Coronary artery (tissue), 2 donors: ENCODE measurements at regions not wholly inside any gene's neighbourhood (a gene's known extent, or its start where the extent isn't known, plus 50 kb on each side); places are given as distances from the start of the nearest gene placed in this dataset.

Source experiments
- DNase-seq: peaks from one replicate; pipeline ENCODE4 v3.0.0-alpha.2; 2017; ENCODE audit warnings: low spot score
- H3K27ac ChIP-seq, 2 donors: fragments of 200-600 bp; sonication (generic); one replicate each; pipeline ENCODE4 v1.5.1; 2016 to 2019
- H3K4me3 ChIP-seq: fragments of 200-600 bp; sonication (generic); 2 replicates; pipeline ENCODE4 v1.5.1; 2016; ENCODE audit warnings: mild to moderate bottlenecking, moderate library complexity
- TF ChIP-seq, protein P1 (sequence below): fragments of 200-600 bp; sonication (generic); IDR thresholded peaks from one replicate; pipeline ENCODE4 v1.5.1; 2019; ENCODE audit warnings: antibody characterized with exemption

DNA sequence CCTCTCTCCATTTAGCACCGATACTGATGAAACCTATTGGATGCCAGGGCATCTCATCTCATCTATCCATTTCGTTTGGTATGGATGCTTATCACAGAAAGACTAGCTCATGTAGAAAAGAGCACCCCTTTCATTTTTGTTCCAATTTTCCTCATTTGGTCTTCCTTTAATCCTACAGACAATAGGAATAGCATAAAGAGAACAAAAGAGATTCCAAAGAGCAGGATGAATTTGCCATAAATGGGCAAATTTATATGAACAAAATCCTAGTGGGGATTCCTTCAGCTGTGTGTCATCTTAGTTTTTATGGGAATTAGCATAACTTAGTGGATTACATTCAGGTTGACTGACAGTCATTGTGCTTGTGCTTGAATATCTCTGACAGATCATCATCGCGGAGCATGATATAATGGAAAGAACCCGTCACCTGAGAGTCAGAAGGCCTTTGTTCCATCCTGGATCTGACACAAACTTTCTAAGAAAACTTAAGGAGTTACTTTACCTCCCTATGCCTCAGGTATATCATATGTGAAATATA is 777.5 kb upstream of the ADGRL2 start:
- TF ChIP-seq, protein P1, sequence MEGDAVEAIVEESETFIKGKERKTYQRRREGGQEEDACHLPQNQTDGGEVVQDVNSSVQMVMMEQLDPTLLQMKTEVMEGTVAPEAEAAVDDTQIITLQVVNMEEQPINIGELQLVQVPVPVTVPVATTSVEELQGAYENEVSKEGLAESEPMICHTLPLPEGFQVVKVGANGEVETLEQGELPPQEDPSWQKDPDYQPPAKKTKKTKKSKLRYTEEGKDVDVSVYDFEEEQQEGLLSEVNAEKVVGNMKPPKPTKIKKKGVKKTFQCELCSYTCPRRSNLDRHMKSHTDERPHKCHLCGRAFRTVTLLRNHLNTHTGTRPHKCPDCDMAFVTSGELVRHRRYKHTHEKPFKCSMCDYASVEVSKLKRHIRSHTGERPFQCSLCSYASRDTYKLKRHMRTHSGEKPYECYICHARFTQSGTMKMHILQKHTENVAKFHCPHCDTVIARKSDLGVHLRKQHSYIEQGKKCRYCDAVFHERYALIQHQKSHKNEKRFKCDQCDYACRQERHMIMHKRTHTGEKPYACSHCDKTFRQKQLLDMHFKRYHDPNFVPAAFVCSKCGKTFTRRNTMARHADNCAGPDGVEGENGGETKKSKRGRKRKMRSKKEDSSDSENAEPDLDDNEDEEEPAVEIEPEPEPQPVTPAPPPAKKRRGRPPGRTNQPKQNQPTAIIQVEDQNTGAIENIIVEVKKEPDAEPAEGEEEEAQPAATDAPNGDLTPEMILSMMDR = no peak
- DNase-seq = no peak
- Histone ChIP-seq H3K4me3 (no peak overlapping the region), H3K27ac (no peak overlapping the region)

DNA sequence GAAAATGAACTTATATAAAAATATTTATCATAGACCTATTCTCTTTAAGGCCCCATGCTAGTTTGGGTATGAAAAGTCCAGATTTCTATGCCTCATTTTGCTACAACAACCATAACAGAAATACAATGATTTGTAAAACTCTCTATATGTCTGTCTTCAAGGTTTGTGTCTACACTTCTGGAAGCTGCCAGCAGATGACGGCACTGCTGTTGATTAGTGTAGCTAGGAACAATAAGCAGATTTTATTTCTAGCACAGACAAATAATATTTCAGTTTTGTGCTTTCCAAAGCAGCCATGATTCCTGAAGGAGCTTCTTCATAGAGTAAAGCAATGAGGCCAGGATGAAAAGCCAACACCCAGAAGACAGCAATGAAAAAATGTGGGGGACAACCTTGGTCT is 779.6 kb upstream of the ADGRL2 start:
- DNase-seq = no peak
- TF ChIP-seq, protein P1 = no peak
- Histone ChIP-seq H3K27ac (no peak overlapping the region), H3K4me3 (no peak overlapping the region)

DNA sequence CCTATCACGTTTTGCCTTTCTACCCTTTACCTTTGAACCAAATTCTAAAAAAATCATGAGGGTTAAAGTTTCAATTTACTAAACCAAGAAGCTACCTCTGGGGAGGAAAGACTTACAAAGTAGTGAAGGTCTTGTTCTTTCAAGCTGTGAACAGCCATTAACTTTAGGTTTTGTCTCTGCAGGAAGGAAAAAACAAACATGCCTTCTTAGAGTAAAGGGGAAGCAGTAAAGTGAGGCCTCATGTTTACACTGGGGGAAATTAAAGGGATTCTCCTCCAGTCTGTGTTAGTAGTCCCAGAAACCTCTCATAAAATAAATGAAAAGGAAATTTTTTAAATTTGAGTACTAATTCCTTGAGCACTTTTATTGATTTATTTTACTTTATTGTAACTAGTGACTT is 780.2 kb upstream of the ADGRL2 start:
- Histone ChIP-seq H3K4me3 (no peak overlapping the region), H3K27ac (no peak overlapping the region)
- TF ChIP-seq, protein P1 = no peak
- no peak for DNase-seq

DNA sequence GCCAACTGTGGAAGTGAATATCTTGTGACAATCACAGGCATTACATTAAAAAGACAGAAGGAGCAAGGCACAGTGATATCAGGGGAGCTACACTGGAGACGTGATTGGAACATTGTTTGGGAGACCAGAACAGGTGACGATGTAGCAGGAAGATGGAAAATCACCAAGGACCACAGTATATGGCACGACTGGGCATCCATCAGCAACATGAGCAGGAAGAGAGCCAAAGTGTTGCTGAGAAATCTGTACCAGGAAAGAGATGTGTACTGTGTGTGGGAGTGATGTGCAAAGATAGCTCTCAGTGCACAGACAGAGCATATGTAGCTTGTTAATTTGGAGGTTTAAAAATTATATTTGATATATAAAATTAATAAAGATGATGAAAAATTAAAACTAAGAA is 790.6 kb upstream of the ADGRL2 start:
- TF ChIP-seq, protein P1 = no peak

DNA sequence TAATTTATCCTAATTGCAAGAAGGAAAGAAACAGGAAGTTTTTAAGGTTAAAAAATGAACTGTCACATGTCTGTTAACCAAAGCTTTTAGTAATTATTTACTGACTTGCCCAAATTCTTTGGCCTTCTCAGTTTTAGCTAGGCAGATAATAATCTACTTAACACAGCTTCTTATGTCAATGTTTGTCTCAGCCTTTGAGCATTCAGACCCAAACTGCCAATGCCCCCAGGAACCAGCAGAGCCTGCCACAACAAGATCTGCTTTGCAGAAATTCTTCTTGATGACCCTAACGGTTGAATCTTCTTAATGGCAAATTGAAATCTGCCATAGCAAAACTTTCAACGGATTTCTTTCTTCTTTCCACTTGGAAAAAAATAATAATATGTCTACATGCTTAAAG is 792.4 kb upstream of the ADGRL2 start:
- TF ChIP-seq, protein P1 = no peak

More for the DNA sequence above, 790.6 kb upstream of the ADGRL2 start:
- no peak overlapping the region for H3K4me3 ChIP-seq
- no peak overlapping the region for H3K27ac ChIP-seq
- DNase-seq = no peak

DNA sequence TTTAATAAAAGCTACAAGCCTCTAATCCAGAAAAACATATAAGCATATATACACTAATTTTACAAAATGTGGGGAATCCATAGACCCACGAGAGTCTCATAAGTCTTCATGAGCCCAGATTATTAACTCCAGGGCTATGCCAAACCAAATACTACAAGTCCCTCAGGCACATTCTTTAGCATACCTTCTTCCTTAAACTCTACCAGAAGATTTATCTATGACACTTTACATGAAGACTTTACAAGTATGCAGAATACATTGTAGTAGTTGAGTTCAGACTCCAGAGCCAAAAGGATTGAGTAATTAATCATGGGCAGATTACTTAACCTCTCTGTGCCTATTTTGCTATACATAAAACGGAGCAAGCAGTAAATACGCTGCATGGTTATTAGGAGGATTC is 793.7 kb upstream of the ADGRL2 start:
- Histone ChIP-seq H3K27ac (no peak overlapping the region), H3K4me3 (no peak overlapping the region)
- TF ChIP-seq, protein P1 = no peak
- no peak for DNase-seq

More for the DNA sequence above, 792.4 kb upstream of the ADGRL2 start:
- Histone ChIP-seq H3K4me3 (no peak overlapping the region), H3K27ac (no peak overlapping the region)
- no peak for DNase-seq

DNA sequence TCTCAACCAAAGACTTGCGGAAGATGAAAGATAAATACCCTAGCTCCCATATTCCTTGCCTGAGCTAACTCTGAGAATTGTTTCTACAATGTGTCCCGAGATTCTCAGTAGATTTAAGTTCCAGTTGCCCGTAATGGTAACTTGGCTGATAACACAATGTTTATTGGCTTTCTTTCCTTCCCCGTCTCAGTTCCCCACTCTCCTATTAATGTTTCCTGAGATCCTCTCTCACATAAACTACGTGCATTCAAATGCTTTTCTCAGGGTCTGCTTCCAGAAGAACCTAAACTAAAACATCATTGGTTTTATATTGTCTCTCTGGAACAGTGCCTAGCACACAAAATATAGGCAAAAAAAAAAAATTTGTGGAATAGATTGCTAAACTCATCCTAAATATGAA is 794.2 kb upstream of the ADGRL2 start:
- DNase-seq = no peak
- H3K4me3 ChIP-seq = no peak overlapping the region
- TF ChIP-seq, protein P1 = no peak
- no peak overlapping the region for H3K27ac ChIP-seq
